ENCODE measurements at regions not wholly inside any gene's neighbourhood (a gene's known extent, or its start where the extent isn't known, plus 50 kb on each side); places are given as distances from the start of the nearest gene placed in this dataset.

GRCh38 chr18:1965541-1965940 is 605.8 kb downstream of the METTL4 start:
- TF ChIP-seq CTCF (IDR thresholded peaks at IDR 0.05): no peak

GRCh38 chr18:1968801-1969498 is 602.4 kb downstream of the METTL4 start:
- no peak for TF ChIP-seq CTCF (IDR thresholded peaks at IDR 0.05)

GRCh38 chr18:1976484-1976883 is 594.8 kb downstream of the METTL4 start:
- no peak for TF ChIP-seq CTCF (IDR thresholded peaks at IDR 0.05)

GRCh38 chr18:1982056-1982455 is 589.2 kb downstream of the METTL4 start:
- no peak for TF ChIP-seq CTCF (IDR thresholded peaks at IDR 0.05)

- no peak for TF ChIP-seq CTCF (IDR thresholded peaks at IDR 0.05)
Observed at GRCh38 chr18:1983746-1984515, 587.4 kb downstream of the METTL4 start.

GRCh38 chr18:1993866-1994265 is 577.4 kb downstream of the METTL4 start:
- TF ChIP-seq CTCF (IDR thresholded peaks at IDR 0.05): no peak

- TF ChIP-seq CTCF (IDR thresholded peaks at IDR 0.05): no peak
Observed at GRCh38 chr18:1994471-1994870, 576.8 kb downstream of the METTL4 start.

Measured in LNCAP (cell line).